ENCODE measurements at regions not wholly inside any gene's neighbourhood (a gene's known extent, or its start where the extent isn't known, plus 50 kb on each side); places are given as distances from the start of the nearest gene placed in this dataset.
"Not testable (repeated sequence)": the region's sequence is repeated elsewhere in the genome, so short reads cannot be mapped to it uniquely, and the experiment has no call there.

- H3K4me2 ChIP-seq (ENCODE audit: low read length); H3K79me2 ChIP-seq (ENCODE audit: low read length); H3K36me3 ChIP-seq (replicated peaks; ENCODE audit: low read depth, low read length); H3K9ac ChIP-seq (ENCODE audit: low read length); H3K9me3 ChIP-seq (ENCODE audit: insufficient read depth, low read length); H3K4me3 ChIP-seq (ENCODE audit: low read length); H3K27me3 ChIP-seq (ENCODE audit: low read depth, low read length); H3K4me1 ChIP-seq (ENCODE audit: low read length); H2AFZ ChIP-seq (ENCODE audit: low read depth, low read length); H4K20me1 ChIP-seq (ENCODE audit: insufficient read depth, low read length); H3K27ac ChIP-seq (ENCODE audit: low read length): not testable (repeated sequence)
Measured at GRCh38 chr4:9539939-9540520, 95.8 kb downstream of the DEFB131A start.

- not testable (repeated sequence) for H3K4me1 ChIP-seq (ENCODE audit: low read length); H3K79me2 ChIP-seq (ENCODE audit: low read length); H3K27ac ChIP-seq (ENCODE audit: low read length); H3K9me3 ChIP-seq (ENCODE audit: insufficient read depth, low read length); H3K9ac ChIP-seq (ENCODE audit: low read length); H3K36me3 ChIP-seq (replicated peaks; ENCODE audit: low read depth, low read length); H3K27me3 ChIP-seq (ENCODE audit: low read depth, low read length); H4K20me1 ChIP-seq (ENCODE audit: insufficient read depth, low read length); H3K4me2 ChIP-seq (ENCODE audit: low read length); H2AFZ ChIP-seq (ENCODE audit: low read depth, low read length); H3K4me3 ChIP-seq (ENCODE audit: low read length)
Measured at GRCh38 chr4:9541388-9541915, 97.2 kb downstream of the DEFB131A start.

DNA sequence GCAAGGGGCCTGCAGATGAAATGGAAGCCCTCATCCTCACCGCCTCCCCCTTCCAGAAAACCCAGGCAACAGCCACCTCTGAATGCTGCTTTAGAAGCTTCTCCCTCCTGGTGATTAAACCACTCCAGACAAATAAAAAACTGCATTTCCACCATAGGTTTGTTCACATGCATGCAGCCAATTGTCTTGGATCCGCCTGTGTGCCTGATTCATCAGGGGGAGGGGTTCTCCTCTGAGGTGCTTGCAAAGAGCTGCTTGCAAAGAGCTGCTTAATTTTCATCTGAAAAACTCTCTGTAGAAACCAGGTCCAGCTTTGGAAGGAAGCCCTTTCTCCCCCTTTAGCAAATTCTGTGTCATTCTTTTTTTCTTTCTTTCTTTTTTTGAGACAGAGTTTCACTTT is 100.6 kb downstream of the DEFB131A start:
- H2AFZ ChIP-seq (ENCODE audit: low read depth, low read length); H3K36me3 ChIP-seq (replicated peaks; ENCODE audit: low read depth, low read length); H3K4me3 ChIP-seq (ENCODE audit: low read length); H3K79me2 ChIP-seq (ENCODE audit: low read length); H3K27me3 ChIP-seq (ENCODE audit: low read depth, low read length); H3K9ac ChIP-seq (ENCODE audit: low read length); H4K20me1 ChIP-seq (ENCODE audit: insufficient read depth, low read length); H3K4me2 ChIP-seq (ENCODE audit: low read length); H3K4me1 ChIP-seq (ENCODE audit: low read length); H3K27ac ChIP-seq (ENCODE audit: low read length); H3K9me3 ChIP-seq (ENCODE audit: insufficient read depth, low read length): not testable (repeated sequence)

DNA sequence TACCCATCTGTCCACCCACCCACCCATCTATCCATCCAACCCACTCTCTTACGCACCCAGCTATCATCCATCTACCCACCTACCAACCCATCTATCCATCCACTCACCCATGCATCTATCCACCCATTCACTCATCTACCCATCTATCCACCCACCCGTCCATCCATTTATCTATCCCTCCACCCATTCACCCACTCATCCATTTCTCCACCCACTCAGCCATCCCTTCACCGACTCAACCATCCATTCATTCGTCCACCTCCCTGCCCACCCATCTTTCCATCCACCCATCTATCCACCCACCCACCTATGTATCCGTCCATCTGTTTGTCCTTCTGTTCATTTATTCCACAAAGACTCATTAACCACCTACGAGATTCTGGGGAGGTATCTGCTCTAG is 103.3 kb downstream of the DEFB131A start:
- not testable (repeated sequence) for H3K4me3 ChIP-seq (ENCODE audit: low read length); H4K20me1 ChIP-seq (ENCODE audit: insufficient read depth, low read length); H3K79me2 ChIP-seq (ENCODE audit: low read length); H3K27me3 ChIP-seq (ENCODE audit: low read depth, low read length); H2AFZ ChIP-seq (ENCODE audit: low read depth, low read length); H3K36me3 ChIP-seq (replicated peaks; ENCODE audit: low read depth, low read length); H3K9me3 ChIP-seq (ENCODE audit: insufficient read depth, low read length); H3K4me2 ChIP-seq (ENCODE audit: low read length); H3K4me1 ChIP-seq (ENCODE audit: low read length); H3K9ac ChIP-seq (ENCODE audit: low read length); H3K27ac ChIP-seq (ENCODE audit: low read length)

DNA sequence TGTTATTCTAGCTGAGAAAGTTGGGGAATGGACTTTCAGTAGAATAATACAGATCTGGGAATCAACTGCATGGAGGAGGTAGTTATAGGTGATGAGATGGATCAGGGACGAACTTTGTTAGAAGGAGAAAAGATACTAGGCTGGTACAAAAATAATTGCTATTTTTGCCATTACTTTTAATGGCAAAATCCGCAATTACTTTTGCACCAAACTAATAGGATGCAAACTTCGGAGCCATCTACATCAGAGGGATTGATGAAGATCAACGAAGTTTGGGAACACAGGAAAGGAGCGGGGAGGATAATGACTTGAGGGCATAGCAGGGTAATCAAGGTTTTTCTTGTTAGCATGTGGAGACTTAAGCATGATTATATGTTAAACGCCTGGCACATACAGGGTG is 111.9 kb downstream of the DEFB131A start:
- not testable (repeated sequence) for H3K27me3 ChIP-seq (ENCODE audit: low read depth, low read length); H3K4me1 ChIP-seq (ENCODE audit: low read length); H3K9me3 ChIP-seq (ENCODE audit: insufficient read depth, low read length); H3K27ac ChIP-seq (ENCODE audit: low read length); H3K4me3 ChIP-seq (ENCODE audit: low read length); H4K20me1 ChIP-seq (ENCODE audit: insufficient read depth, low read length); H3K4me2 ChIP-seq (ENCODE audit: low read length); H3K9ac ChIP-seq (ENCODE audit: low read length); H2AFZ ChIP-seq (ENCODE audit: low read depth, low read length); H3K79me2 ChIP-seq (ENCODE audit: low read length); H3K36me3 ChIP-seq (replicated peaks; ENCODE audit: low read depth, low read length)

DNA sequence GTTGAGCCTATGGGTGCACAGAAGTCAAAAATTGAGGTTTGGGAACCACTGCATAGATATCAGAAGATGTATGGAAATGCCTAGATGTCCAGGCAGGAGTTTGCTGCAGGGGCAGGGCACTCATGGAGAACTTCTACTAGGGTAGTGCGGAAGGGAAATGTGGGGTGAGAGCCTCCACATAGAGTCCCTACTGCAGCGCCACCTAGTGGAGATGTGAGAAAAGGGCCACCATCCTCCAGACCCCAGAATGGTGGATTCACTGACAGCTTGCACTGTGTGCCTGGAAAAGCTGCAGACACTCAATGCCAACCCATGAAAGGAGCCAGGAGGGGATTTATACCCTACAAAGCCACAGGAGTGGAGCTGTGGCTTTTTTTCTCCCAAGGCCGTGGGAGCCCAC is 133.7 kb downstream of the DEFB131A start:
- H3K9me3 ChIP-seq (ENCODE audit: insufficient read depth, low read length); H3K79me2 ChIP-seq (ENCODE audit: low read length); H3K36me3 ChIP-seq (replicated peaks; ENCODE audit: low read depth, low read length); H3K27me3 ChIP-seq (ENCODE audit: low read depth, low read length); H3K4me3 ChIP-seq (ENCODE audit: low read length); H3K9ac ChIP-seq (ENCODE audit: low read length); H3K4me2 ChIP-seq (ENCODE audit: low read length); H4K20me1 ChIP-seq (ENCODE audit: insufficient read depth, low read length); H2AFZ ChIP-seq (ENCODE audit: low read depth, low read length); H3K27ac ChIP-seq (ENCODE audit: low read length); H3K4me1 ChIP-seq (ENCODE audit: low read length): not testable (repeated sequence)
- TF ChIP-seq CTCF (IDR thresholded peaks at IDR 0.05; ENCODE audit: low read depth, low read length) = peak; percentile 29

DNA sequence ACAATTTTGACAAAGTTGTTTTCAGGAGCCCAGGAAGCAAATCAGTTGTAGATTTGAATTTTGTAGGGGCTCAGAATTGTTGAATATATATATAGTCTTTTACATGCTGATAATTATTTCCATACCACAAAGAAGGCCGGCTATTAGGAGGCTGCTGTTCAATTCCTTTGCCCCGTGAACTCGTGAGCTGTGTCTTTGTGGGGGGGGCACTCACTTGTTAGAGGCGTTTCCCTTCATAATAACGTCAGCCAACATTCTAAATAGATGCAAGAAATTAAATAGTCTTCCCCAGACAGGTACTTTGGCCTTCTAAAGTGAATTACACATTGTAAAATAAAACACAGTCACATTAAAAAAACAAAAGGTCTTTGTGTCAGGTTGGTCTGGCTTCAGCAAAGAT is 138.7 kb downstream of the DEFB131A start:
- H3K27me3 ChIP-seq (ENCODE audit: low read depth, low read length); H3K9ac ChIP-seq (ENCODE audit: low read length); H3K79me2 ChIP-seq (ENCODE audit: low read length); H3K4me3 ChIP-seq (ENCODE audit: low read length); H3K27ac ChIP-seq (ENCODE audit: low read length); H3K9me3 ChIP-seq (ENCODE audit: insufficient read depth, low read length); H3K4me1 ChIP-seq (ENCODE audit: low read length); H4K20me1 ChIP-seq (ENCODE audit: insufficient read depth, low read length); H2AFZ ChIP-seq (ENCODE audit: low read depth, low read length); H3K36me3 ChIP-seq (replicated peaks; ENCODE audit: low read depth, low read length); H3K4me2 ChIP-seq (ENCODE audit: low read length): not testable (repeated sequence)
